Ascending aorta (tissue), 2 donors: ENCODE measurements at regions not wholly inside any gene's neighbourhood (a gene's known extent, or its start where the extent isn't known, plus 50 kb on each side); places are given as distances from the start of the nearest gene placed in this dataset.

ENCODE experiments used
- DNase-seq, 2 donors: peaks; one replicate each; pipeline ENCODE4 v3.0.0-alpha.2; 2019; ENCODE audit warnings: low spot score in 2 of 2
- H3K27ac ChIP-seq, 2 donors: fragments of 200-600 bp; sonication (generic); one replicate each; pipeline ENCODE4 v1.5.1; 2016 to 2017; ENCODE audit warnings: mild to moderate bottlenecking in 1 of 2
- H3K27me3 ChIP-seq: fragments of 200-600 bp; sonication (generic); one replicate; pipeline ENCODE4 v1.5.1; 2017
- H3K36me3 ChIP-seq, 2 donors: fragments of 200-600 bp; sonication (generic); one replicate each; pipeline ENCODE4 v1.5.1; 2016
- H3K4me1 ChIP-seq, 2 donors: fragments of 200-600 bp; sonication (generic); one replicate each; pipeline ENCODE4 v1.5.1; 2016 to 2017; ENCODE audit warnings: mild to moderate bottlenecking in 1 of 2
- H3K4me3 ChIP-seq, 2 donors: fragments of 200-600 bp; sonication (generic); one replicate each; pipeline ENCODE4 v1.5.1; 2016 to 2017; ENCODE audit warnings: mild to moderate bottlenecking in 1 of 2
- H3K9me3 ChIP-seq, 2 donors: fragments of 200-600 bp; sonication (generic); one replicate each; pipeline ENCODE4 v1.5.1; 2016
- CTCF ChIP-seq, 3 experiments: fragments of 200-600 bp in 2 of 3; fragments of 450-650 bp in 1 of 3; sonication (generic) in 2 of 3; IDR thresholded peaks; one replicate each; pipeline ENCODE4 v1.5.1; 2016 to 2019; ENCODE audit warnings: antibody characterized with exemption in 3 of 3, mild to moderate bottlenecking in 1 of 3, moderate library complexity in 1 of 3
- intact Hi-C: fragments of 100-400 bp; cut with DNase I; formaldehyde crosslinking; loops from one replicate; pipeline ENCODE4 v1.15.1; 2023

- H3K36me3 ChIP-seq, result no peaks in the 10 kb centered on the region
- no peaks in the 10 kb centered on the region for H3K9me3 ChIP-seq
- no peak overlapping the region for H3K4me3 ChIP-seq
- no peak for TF ChIP-seq CTCF (IDR thresholded peaks at IDR 0.05)
- H3K4me1 ChIP-seq, result no peaks in the 10 kb centered on the region
- no peak overlapping the region for H3K27ac ChIP-seq
- H3K27me3 ChIP-seq, result no peaks in the 10 kb centered on the region
- DNase-seq, result no peak
- intact Hi-C loops, result no loop called here
Measured at GRCh38 chr2:196481324-196481697, 158.2 kb upstream of the CCDC150 start.

GRCh38 chr2:196482119-196483065 lies 157.1 kb upstream of the CCDC150 start:
- no peak for DNase-seq
- Histone ChIP-seq H3K27ac (no peak overlapping the region), H3K4me1 (no peaks in the 10 kb centered on the region), H3K36me3 (no peaks in the 10 kb centered on the region), H3K9me3 (no peaks in the 10 kb centered on the region), H3K4me3 (no peak overlapping the region), H3K27me3 (no peaks in the 10 kb centered on the region)
- no peak for TF ChIP-seq CTCF (IDR thresholded peaks at IDR 0.05)
- intact Hi-C loops, result no loop called here

- Histone ChIP-seq H3K27me3 (no peaks in the 10 kb centered on the region), H3K4me3 (no peak overlapping the region), H3K4me1 (no peaks in the 10 kb centered on the region), H3K36me3 (no peaks in the 10 kb centered on the region), H3K9me3 (no peaks in the 10 kb centered on the region), H3K27ac (no peak overlapping the region)
- DNase-seq, result no peak
- TF ChIP-seq CTCF (IDR thresholded peaks at IDR 0.05), result no peak
- intact Hi-C loops, result no loop called here
Measured at GRCh38 chr2:196486146-196486545, 153.4 kb upstream of the CCDC150 start.

GRCh38 chr2:196487417-196487816 lies 152.1 kb upstream of the CCDC150 start:
- Histone ChIP-seq H3K36me3 (no peaks in the 10 kb centered on the region), H3K4me3 (no peak overlapping the region), H3K27ac (no peak overlapping the region), H3K27me3 (no peaks in the 10 kb centered on the region), H3K4me1 (no peaks in the 10 kb centered on the region), H3K9me3 (no peaks in the 10 kb centered on the region)
- TF ChIP-seq CTCF (IDR thresholded peaks at IDR 0.05), result no peak
- DNase-seq, result no peak
- intact Hi-C loops, result no loop called here

- no peaks in the 10 kb centered on the region for H3K36me3 ChIP-seq
- no peak overlapping the region for H3K4me3 ChIP-seq
- H3K4me1 ChIP-seq, result no peaks in the 10 kb centered on the region
- intact Hi-C loops, result no loop called here
- no peak for TF ChIP-seq CTCF (IDR thresholded peaks at IDR 0.05)
- no peak for DNase-seq
- H3K9me3 ChIP-seq, result no peaks in the 10 kb centered on the region
- no peak overlapping the region for H3K27ac ChIP-seq
- H3K27me3 ChIP-seq, result no peaks in the 10 kb centered on the region
Measured at GRCh38 chr2:196489371-196489770, 150.1 kb upstream of the CCDC150 start.
